VCaP (cell line): ENCODE measurements at regions not wholly inside any gene's neighbourhood (a gene's known extent, or its start where the extent isn't known, plus 50 kb on each side); places are given as distances from the start of the nearest gene placed in this dataset.

Experiments
- H3K27ac ChIP-seq: fragments of 450-650 bp; 2 replicates; pipeline ENCODE4 v1.5.1; 2017
- TF ChIP-seq, protein P1 (sequence below): fragments of 450-650 bp; conservative IDR thresholded peaks from 2 replicates; pipeline ENCODE4 v1.5.1; 2017; ENCODE audit warnings: mild to moderate bottlenecking, moderate library complexity

DNA sequence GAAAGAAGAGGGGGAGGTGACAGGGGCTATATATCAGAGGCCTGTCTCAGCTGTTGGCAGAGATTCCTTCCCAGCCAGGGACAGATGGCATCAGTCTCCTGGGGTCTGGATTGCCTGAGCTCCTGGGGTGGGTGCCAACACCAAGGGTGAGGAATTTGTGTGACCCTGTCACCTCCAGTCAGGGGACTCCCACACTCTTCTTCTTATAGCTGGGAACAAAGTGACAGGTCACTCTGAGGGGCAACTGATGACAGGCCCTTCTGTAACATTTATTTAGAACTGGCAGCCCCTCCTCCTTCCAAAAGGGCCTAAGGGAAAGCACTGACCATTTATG is 53.7 kb upstream of the DUSP5 start:
- TF ChIP-seq, protein P1, sequence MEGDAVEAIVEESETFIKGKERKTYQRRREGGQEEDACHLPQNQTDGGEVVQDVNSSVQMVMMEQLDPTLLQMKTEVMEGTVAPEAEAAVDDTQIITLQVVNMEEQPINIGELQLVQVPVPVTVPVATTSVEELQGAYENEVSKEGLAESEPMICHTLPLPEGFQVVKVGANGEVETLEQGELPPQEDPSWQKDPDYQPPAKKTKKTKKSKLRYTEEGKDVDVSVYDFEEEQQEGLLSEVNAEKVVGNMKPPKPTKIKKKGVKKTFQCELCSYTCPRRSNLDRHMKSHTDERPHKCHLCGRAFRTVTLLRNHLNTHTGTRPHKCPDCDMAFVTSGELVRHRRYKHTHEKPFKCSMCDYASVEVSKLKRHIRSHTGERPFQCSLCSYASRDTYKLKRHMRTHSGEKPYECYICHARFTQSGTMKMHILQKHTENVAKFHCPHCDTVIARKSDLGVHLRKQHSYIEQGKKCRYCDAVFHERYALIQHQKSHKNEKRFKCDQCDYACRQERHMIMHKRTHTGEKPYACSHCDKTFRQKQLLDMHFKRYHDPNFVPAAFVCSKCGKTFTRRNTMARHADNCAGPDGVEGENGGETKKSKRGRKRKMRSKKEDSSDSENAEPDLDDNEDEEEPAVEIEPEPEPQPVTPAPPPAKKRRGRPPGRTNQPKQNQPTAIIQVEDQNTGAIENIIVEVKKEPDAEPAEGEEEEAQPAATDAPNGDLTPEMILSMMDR: no peak
- no peak overlapping the region for H3K27ac ChIP-seq

DNA sequence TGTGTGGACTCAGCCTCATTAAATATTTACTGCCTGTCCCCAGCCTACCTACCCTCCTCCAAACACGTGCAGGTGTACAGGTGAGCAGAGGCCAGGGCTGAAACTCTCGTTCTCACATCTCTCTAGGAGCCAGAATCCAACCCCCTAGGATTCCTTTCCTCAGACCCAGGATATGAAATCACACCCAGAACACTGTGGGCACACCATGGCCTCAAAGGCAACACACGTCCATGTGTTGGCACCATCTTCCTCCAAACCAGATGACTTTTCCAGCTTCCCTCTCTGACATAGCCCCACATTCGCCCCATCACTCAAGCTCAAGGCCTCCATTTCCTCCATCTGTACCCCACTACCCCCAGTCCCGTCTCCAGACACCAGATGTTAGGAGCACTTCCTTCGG is 51.8 kb upstream of the DUSP5 start:
- TF ChIP-seq, protein P1: no peak
- no peak overlapping the region; the same call in 1 of the 2 replicates for H3K27ac ChIP-seq

DNA sequence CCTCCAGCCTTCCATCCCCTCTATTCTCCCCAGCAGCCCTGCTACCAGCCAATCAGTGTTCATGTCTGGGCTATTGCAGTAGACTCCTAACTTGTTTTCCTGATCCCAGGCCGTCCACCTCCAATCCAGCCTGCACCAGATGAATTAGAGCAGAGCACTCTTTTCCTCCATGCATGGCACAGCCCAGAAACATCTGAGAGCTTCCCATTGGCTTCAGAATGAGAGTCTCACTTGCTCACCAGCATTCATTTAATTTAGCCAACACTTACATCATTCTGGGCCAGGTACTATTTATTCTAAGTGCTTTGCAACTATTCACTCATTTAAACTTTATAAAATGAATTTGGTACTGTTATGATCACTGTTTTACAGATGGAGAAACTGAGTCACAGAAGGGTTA is 51.4 kb upstream of the DUSP5 start:
- H3K27ac ChIP-seq: no peak overlapping the region; the same call in 1 of the 2 replicates
- TF ChIP-seq, protein P1: no peak

DNA sequence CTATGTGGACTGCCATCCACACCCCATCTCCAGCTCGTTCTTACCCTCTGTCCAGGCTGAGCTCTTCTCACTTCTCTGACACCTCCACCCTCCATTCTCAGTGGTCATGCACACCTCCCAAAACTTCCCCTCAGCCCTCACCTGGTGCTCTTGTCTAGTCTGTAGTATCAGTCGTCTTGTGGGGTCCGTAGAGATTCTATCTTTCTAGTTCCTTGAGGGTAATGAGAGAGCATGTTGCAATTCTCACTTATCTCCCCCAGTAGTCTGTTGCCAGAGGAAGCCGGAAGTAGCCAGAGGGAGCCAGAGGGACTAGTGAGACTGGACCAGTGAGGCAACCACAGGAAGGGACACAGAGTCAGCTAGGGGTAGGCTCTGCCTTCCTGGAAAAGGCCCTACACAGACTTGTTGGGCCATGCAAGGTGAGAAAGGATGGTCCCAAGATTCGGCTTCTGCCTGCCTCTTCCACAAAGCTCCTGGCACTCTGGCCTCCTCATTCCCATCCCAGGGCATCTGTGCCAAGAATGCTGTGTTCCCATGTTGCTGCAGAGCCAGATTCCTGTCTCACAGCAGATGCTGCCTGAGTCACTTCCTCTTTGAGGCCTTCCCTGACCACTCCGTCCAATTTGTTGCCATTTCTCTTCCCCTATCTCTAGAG is 50.6 kb upstream of the DUSP5 start:
- TF ChIP-seq, protein P1: no peak
- H3K27ac ChIP-seq: no peak overlapping the region

DNA sequence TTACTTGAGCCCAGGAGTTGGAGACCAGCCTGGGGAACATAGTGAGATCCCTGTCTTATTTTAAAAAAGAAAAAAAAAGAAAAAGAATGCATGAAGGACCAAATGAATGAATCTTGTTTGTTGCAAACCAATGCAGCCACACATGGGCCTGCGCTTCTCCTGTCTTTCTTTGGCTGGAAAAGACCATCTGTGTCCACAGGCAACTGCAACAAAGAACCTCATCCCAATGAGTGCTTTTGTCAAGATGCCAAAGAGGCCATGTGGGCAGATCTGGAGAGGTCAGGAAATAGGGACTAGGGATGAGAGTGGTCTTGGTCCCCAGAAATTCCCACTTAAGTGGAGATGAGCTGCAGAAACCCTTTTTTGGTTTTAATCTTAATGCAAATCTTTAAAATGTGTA is 49.8 kb upstream of the DUSP5 start:
- no peak overlapping the region for H3K27ac ChIP-seq
- TF ChIP-seq, protein P1: no peak
